GM12878 (cell line): ENCODE measurements at regions not wholly inside any gene's neighbourhood (a gene's known extent, or its start where the extent isn't known, plus 50 kb on each side); places are given as distances from the start of the nearest gene placed in this dataset.

ENCODE experiments used
- CTCF ChIP-seq, 3 experiments: IDR thresholded peaks in 2 of 3; conservative IDR thresholded peaks in 1 of 3; 2 replicates each; pipeline ENCODE4 v1.5.1; 2011; ENCODE audit warnings: low read depth in 3 of 3, low read length in 3 of 3, mild to moderate bottlenecking in 3 of 3, control low read depth in 2 of 3, moderate library complexity in 2 of 3, inconsistent platforms in 1 of 3, mixed read lengths in 1 of 3; ENCODE audit not compliant: control insufficient read depth in 2 of 3, insufficient read depth in 1 of 3; ENCODE audit errors: extremely low read depth in 1 of 3
- EZH2 ChIP-seq: IDR thresholded peaks from 2 replicates; pipeline ENCODE4 v1.6.1; 2012; ENCODE audit warnings: low read depth, mild to moderate bottlenecking, control low read depth, inconsistent platforms, low read length, borderline replicate concordance; ENCODE audit not compliant: control insufficient read depth
- POLR2AphosphoS5 ChIP-seq: IDR thresholded peaks from 2 replicates; pipeline ENCODE4 v1.6.1; 2011; ENCODE audit warnings: mild to moderate bottlenecking, low read length, inconsistent platforms
- RBBP5 ChIP-seq: fragments of 200-600 bp; sonication (generic); conservative IDR thresholded peaks from 2 replicates; pipeline ENCODE4 v1.6.1; 2016
- RCOR1 ChIP-seq: conservative IDR thresholded peaks from 2 replicates; pipeline ENCODE4 v1.6.1; 2012; ENCODE audit warnings: low read depth, low read length, improper control_type of control experiment

DNA sequence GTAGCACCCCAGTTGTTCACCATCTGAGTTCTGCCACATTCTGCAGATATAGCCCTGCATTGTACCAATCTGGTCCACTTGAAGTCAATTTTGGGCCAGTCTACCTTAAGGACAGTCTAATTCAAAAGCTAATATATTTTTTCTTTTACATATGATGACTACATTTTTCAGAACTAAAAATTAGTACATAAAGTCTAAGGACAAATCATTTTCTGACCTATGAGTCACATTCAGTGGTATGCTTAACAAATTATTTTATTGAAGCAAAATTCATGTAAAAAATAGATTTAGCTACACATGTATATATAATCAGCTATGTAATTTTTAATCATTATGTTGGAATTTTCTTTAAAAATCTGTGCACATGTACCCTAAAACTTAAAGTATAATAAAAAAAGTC is 52.1 kb upstream of the IL12A start:
- TF ChIP-seq RCOR1 (no peak), CTCF (IDR thresholded peaks at IDR 0.05 in 2 of 3, conservative IDR thresholded peaks at IDR 0.05 in 1 of 3; ENCODE audit: control insufficient read depth in 2 of 3, extremely low read depth in 1 of 3, insufficient read depth in 1 of 3, low read depth in 3 of 3, low read length in 3 of 3) (no peak), RBBP5 (no peak), EZH2 (no peak), POLR2AphosphoS5 (no peak)
